Fibroblast of pulmonary artery (primary cell): ENCODE measurements at regions not wholly inside any gene's neighbourhood (a gene's known extent, or its start where the extent isn't known, plus 50 kb on each side); places are given as distances from the start of the nearest gene placed in this dataset.
A peak's percentile ranks its signal among the peaks of the same experiment; 100 is the strongest.

ENCODE experiments used
- DNase-seq: peaks from one replicate; pipeline ENCODE4 v3.0.0-alpha.2; 2010; ENCODE audit warnings: low read depth
- H3K4me3 ChIP-seq: replicated peaks from 2 replicates; pipeline ENCODE4 v1.5.1; 2011; ENCODE audit warnings: low read depth, mild to moderate bottlenecking, control low read depth, low read length, moderate library complexity
- TF ChIP-seq, protein P1 (sequence below): IDR thresholded peaks from 2 replicates; pipeline ENCODE4 v1.5.1; 2011; ENCODE audit warnings: mild to moderate bottlenecking, control low read depth, low read length, inconsistent platforms; ENCODE audit errors: missing control alignments

DNA sequence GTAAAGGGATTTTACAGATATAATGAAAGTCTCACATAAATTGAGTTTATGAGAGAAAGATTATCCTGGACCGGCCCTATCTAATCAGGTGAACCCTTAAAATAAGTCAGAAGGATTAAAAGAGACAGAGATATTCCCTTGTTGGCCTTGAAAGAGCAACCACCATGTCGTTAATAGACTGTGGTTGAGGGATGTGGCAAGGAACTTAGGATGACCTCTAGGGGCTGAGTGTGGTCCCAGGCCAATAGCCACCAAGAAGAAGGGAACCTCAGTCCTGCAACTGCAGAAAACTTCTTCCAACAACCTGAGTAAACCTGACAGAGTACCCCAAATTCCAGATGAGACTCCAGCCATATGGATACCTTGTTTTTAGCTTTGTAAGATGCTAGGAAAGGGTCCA is 121.5 kb downstream of the POLR1F start:
- no peak overlapping the region for H3K4me3 ChIP-seq
- no peak for DNase-seq
- TF ChIP-seq, protein P1, sequence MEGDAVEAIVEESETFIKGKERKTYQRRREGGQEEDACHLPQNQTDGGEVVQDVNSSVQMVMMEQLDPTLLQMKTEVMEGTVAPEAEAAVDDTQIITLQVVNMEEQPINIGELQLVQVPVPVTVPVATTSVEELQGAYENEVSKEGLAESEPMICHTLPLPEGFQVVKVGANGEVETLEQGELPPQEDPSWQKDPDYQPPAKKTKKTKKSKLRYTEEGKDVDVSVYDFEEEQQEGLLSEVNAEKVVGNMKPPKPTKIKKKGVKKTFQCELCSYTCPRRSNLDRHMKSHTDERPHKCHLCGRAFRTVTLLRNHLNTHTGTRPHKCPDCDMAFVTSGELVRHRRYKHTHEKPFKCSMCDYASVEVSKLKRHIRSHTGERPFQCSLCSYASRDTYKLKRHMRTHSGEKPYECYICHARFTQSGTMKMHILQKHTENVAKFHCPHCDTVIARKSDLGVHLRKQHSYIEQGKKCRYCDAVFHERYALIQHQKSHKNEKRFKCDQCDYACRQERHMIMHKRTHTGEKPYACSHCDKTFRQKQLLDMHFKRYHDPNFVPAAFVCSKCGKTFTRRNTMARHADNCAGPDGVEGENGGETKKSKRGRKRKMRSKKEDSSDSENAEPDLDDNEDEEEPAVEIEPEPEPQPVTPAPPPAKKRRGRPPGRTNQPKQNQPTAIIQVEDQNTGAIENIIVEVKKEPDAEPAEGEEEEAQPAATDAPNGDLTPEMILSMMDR, result no peak

DNA sequence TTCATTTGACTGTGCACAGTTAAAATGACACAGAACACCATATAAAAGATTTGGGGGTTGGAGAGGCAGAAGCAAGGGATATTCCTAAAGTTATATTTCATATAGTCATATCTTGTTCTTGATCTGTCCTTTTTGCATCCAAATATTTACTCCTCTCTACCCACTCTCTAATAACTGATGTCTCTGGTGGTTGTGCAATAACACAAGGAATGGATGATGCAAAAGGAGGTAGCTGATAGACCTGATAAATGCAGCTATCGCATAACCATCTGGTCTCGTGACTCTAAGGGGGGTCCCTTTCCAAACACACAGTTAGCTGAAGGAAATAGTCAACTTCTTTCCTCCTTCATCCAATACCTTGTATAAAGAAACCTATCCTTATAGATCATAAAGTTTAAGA is 123.1 kb downstream of the POLR1F start:
- no peak overlapping the region for H3K4me3 ChIP-seq
- no peak for DNase-seq
- TF ChIP-seq, protein P1, result no peak

DNA sequence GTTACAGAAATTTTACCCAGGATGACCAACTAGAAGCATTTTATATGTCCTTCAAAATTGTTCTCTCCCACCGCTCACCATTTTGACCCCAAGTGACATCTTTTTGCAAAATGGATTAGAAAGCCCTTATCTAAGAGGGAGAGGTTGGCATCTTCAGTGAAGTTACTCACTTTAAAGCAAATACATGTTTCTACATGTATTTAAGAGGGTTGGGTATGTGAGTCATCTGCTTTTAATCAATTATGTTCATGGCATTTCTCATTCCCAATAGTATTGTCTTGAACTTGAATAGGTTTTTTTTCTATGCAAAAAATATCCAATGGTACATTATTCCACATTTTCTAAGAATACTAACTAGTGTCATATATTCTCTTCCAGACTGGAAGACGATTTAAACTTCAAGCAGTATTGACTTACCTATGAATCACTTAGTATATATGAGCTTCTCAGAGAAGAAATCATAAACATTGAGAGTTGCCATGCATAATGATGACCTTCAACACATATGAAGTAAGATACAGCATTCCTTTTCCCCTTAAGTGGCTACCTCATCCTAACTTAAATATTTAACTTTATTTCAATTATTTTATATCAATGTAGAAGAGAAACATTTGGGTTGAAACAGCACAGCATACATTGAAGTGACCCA is 132.8 kb downstream of the POLR1F start:
- TF ChIP-seq, protein P1, result no peak
- no peak for DNase-seq
- no peak overlapping the region for H3K4me3 ChIP-seq

DNA sequence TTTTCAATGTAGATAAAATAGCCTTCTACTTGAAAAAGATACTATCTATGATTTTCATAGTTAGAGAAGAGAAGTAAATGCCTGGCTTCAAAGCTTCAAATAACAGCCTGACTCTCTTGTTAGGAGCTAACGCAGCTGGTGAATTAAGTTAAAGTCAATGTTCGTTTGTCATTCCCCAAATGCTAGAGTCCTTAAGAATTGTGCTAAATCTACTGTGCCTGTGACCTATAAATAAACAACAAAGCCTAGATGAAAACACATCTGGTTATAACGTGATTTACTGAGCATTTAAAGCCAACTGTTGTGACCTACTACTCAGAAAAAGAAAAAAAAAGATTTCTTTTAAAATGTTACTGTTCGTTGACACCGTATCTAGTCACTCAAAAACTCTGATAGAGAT is 134.7 kb downstream of the POLR1F start:
- TF ChIP-seq, protein P1, result no peak
- DNase-seq, result no peak
- H3K4me3 ChIP-seq, result no peak overlapping the region

DNA sequence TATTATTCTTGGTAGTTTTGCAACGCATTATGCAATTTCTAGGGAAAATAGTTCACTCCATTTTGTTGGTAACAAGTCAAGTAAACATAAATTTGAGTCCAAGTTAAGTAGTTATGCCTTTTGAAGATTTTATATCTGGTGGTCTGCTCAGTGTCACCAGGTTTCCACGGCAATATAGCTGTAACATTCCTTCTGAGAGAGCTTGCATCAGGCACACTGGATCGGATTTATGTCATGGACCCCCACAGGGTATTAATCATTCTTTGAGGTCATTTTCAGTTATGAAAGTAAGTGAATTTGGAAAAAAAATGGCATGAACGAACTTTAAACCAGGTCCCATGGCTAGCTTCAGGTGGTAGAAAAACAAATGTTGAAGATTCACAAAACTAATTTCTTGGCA is 136.3 kb downstream of the POLR1F start:
- peak; percentile 38 for DNase-seq
- H3K4me3 ChIP-seq, result no peak overlapping the region
- TF ChIP-seq, protein P1, result no peak

DNA sequence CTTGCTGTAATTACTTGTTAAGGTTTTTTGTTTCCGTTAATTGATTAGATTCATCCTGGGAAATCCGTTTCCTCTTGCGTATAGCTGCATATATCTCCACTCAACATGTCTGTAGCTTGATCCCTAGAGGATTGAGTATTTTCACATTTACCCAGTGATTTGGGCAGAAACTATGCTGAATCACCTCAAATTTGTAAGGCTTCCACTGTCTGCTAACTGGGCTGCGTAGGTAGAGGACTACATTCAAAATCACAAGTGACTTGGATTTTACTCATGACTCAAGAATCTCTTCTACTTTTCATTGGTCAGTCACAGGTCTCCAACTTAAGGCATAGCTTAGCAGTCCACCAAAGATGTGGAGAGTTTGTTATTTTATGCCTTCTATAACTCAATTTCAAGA is 141.8 kb downstream of the POLR1F start:
- H3K4me3 ChIP-seq, result no peak overlapping the region
- TF ChIP-seq, protein P1, result no peak
- DNase-seq, result no peak

DNA sequence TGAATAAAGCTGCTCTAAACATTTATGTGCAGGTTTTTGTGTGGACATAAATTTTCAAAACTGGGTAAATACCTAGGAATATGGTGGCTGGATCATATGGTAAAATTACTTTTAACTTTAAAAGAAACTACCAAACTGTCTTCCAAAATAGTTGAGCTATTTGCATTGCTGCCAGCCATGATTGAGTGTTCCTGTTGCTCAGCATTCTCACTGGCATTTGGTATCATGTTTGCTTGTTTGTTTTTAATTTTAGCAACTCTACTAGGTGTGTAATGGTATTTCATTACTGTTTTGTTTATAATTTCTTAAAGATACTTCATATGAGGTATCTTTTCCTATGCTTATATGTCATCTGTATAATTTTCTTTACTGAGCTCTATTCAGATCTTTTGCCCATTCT is 143.2 kb downstream of the POLR1F start:
- TF ChIP-seq, protein P1, result no peak
- DNase-seq, result no peak
- no peak overlapping the region for H3K4me3 ChIP-seq
